SK-N-SH (cell line): ENCODE measurements at regions not wholly inside any gene's neighbourhood (a gene's known extent, or its start where the extent isn't known, plus 50 kb on each side); places are given as distances from the start of the nearest gene placed in this dataset.

Source experiments
- CTCF ChIP-seq: fragments of 200-600 bp; sonication (generic); IDR thresholded peaks from 2 replicates; pipeline ENCODE4 v1.6.1; 2017; ENCODE audit warnings: antibody characterized with exemption, mild to moderate bottlenecking, moderate library complexity
- FOXJ3 ChIP-seq: sonication (generic); formaldehyde crosslinking; IDR thresholded peaks from 2 replicates; pipeline ENCODE4 v1.5.1; 2020; ENCODE audit warnings: mild to moderate bottlenecking, missing genetic modification reagents
- JUND ChIP-seq: IDR thresholded peaks from 2 replicates; pipeline ENCODE4 v1.4.0; 2012
- ZBTB33 ChIP-seq: IDR thresholded peaks from 2 replicates; pipeline ENCODE4 v1.4.0; 2012; ENCODE audit warnings: low read depth, borderline replicate concordance

DNA sequence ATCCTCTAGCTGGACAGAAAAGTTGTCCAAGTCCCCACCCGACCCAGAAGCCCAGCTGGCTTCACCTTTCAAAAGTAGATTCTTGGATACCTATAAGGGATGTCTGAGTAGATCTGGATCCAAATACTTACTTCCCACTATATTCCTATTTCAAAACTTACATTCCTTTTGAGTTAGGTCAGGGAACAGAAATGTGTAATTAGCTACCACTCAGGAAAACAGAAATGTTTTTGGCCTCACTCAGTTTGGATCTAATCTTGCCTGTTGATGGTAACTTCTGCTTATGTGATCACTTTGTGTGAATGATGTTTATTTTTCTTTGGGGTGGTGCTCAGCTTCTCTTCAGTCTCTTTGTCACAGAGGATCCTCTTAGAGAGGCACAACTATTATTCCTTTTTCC lies 814.4 kb upstream of the RGS18 start:
- TF ChIP-seq ZBTB33 (no peak), JUND (no peak), FOXJ3 (CRISPR knock-in tag) (no peak), CTCF (no peak)
